OCI-LY7 (cell line): ENCODE measurements at regions not wholly inside any gene's neighbourhood (a gene's known extent, or its start where the extent isn't known, plus 50 kb on each side); places are given as distances from the start of the nearest gene placed in this dataset.

ENCODE experiments used
- BruUV-seq: library from RNA; stranded (reverse); fragments of 400-500 nt; replicated peaks from 2 replicates; lab custom pipeline; 2021; lab: Mats Ljungman, UMichigan
- CTCF ChIA-PET: fragments of 300-600 bp; sonication (Branson Sonifier 250); formaldehyde crosslinking; loops from one replicate; lab custom pipeline; 2022; ENCODE audit warnings: antibody characterized with exemption; ENCODE audit not compliant: unreplicated experiment; lab: Charles Lee
- POLR2A ChIA-PET: fragments of 300-600 bp; sonication (Branson Sonifier 250); formaldehyde crosslinking; loops from one replicate; lab custom pipeline; 2022; ENCODE audit warnings: antibody characterized with exemption; lab: Charles Lee
- DNase-seq: peaks from one replicate; pipeline ENCODE4 v3.0.0-alpha.2; 2015; ENCODE audit warnings: low spot score
- H2AFZ ChIP-seq: fragments of 200-600 bp; sonication (generic), shearing (Covaris generic); 2 replicates; pipeline ENCODE4 v1.6.1; 2014; ENCODE audit warnings: mild to moderate bottlenecking, antibody characterized with exemption, low read length, moderate library complexity
- H3K27ac ChIP-seq: fragments of 200-600 bp; sonication (generic); 2 replicates; pipeline ENCODE4 v1.5.1; 2014; ENCODE audit warnings: mixed run types, low read depth, mild to moderate bottlenecking, moderate library complexity, low read length, inconsistent platforms; ENCODE audit not compliant: poor library complexity, severe bottlenecking
- H3K36me3 ChIP-seq: fragments of 200-600 bp; sonication (generic); 2 replicates; pipeline ENCODE4 v1.6.1; 2014; ENCODE audit warnings: mild to moderate bottlenecking, antibody characterized with exemption, low read length, moderate library complexity, mixed read lengths; ENCODE audit not compliant: insufficient read depth
- H3K4me1 ChIP-seq: fragments of 200-600 bp; sonication (generic); 2 replicates; pipeline ENCODE4 v1.5.1; 2014; ENCODE audit warnings: mild to moderate bottlenecking, low read length; ENCODE audit not compliant: insufficient read depth, poor library complexity, severe bottlenecking
- H3K4me2 ChIP-seq: fragments of 200-600 bp; sonication (generic); 2 replicates; pipeline ENCODE4 v1.6.1; 2014; ENCODE audit warnings: mild to moderate bottlenecking, low read length
- H3K4me3 ChIP-seq: fragments of 200-600 bp; sonication (generic); 2 replicates; pipeline ENCODE4 v1.5.1; 2014; ENCODE audit warnings: mild to moderate bottlenecking, low read depth, low read length; ENCODE audit not compliant: poor library complexity, severe bottlenecking
- H3K79me2 ChIP-seq: fragments of 200-600 bp; sonication (generic); 2 replicates; pipeline ENCODE4 v1.6.1; 2016; ENCODE audit warnings: low read depth, mild to moderate bottlenecking, low read length, moderate library complexity, mixed read lengths; ENCODE audit not compliant: insufficient read depth
- H3K9me2 ChIP-seq: fragments of 200-600 bp; sonication (generic); 2 replicates; pipeline ENCODE4 v1.6.1; 2016; ENCODE audit warnings: mild to moderate bottlenecking, low read length, mixed read lengths; ENCODE audit not compliant: insufficient read depth
- H3K9me3 ChIP-seq: fragments of 200-600 bp; sonication (generic); 2 replicates; pipeline ENCODE4 v1.6.1; 2014; ENCODE audit warnings: mild to moderate bottlenecking, mixed run types, low read length, mixed read lengths
- H4K20me1 ChIP-seq: fragments of 200-600 bp; sonication (generic); 2 replicates; pipeline ENCODE4 v1.6.1; 2014; ENCODE audit warnings: mild to moderate bottlenecking, antibody characterized with exemption, low read length, moderate library complexity, mixed read lengths; ENCODE audit not compliant: insufficient read depth
- CTCF ChIP-seq: fragments of 200-600 bp; sonication (generic); conservative IDR thresholded peaks from 2 replicates; pipeline ENCODE4 v1.5.1; 2014; ENCODE audit warnings: mild to moderate bottlenecking, antibody characterized with exemption, low read length, moderate library complexity, mixed read lengths
- EZH2phosphoT487 ChIP-seq: fragments of 200-600 bp; sonication (generic); IDR thresholded peaks from 2 replicates; pipeline ENCODE4 v1.6.1; 2018; ENCODE audit warnings: low read depth, borderline replicate concordance, mild to moderate bottlenecking, mixed run types, antibody characterized with exemption, low read length, moderate library complexity, mixed read lengths
- intact Hi-C: fragments of 100-400 bp; cut with micrococcal nuclease; formaldehyde crosslinking; loops from one replicate; pipeline ENCODE4 v1.10.0; 2022; ENCODE audit not compliant: unreplicated experiment

GRCh38 chr4:125639182-125639621, 324.4 kb downstream of the FAT4 start:
- Histone ChIP-seq H3K27ac (no peak overlapping the region), H3K4me1 (no peaks in the 10 kb centered on the region), H3K36me3 (no peaks in the 10 kb centered on the region), H3K79me2 (no peaks in the 10 kb centered on the region), H3K4me3 (no peak overlapping the region), H3K4me2 (no peak overlapping the region), H3K9me3 (no peaks in the 10 kb centered on the region), H4K20me1 (no peaks in the 10 kb centered on the region), H3K9me2 (no peaks in the 10 kb centered on the region), H2AFZ (no peak overlapping the region)
- BruUV-seq, result no TSS peak
- DNase-seq, result no peak
- ChIA-PET POLR2A (no interaction called here), CTCF (no interaction called here)
- intact Hi-C loops, result no loop called here
- no peak for TF ChIP-seq CTCF
- TF ChIP-seq EZH2phosphoT487, result no peak

- Histone ChIP-seq H3K4me3 (no peak overlapping the region), H3K36me3 (no peaks in the 10 kb centered on the region), H3K4me2 (no peak overlapping the region), H3K79me2 (no peaks in the 10 kb centered on the region), H3K9me3 (no peaks in the 10 kb centered on the region), H3K27ac (no peak overlapping the region), H2AFZ (no peak overlapping the region), H4K20me1 (no peaks in the 10 kb centered on the region), H3K9me2 (no peaks in the 10 kb centered on the region), H3K4me1 (no peaks in the 10 kb centered on the region)
- no peak for TF ChIP-seq EZH2phosphoT487
- no peak for TF ChIP-seq CTCF
- intact Hi-C loops, result no loop called here
- CTCF ChIA-PET, result no interaction called here
- no TSS peak for BruUV-seq
- POLR2A ChIA-PET, result no interaction called here
- no peak for DNase-seq
These were observed 326.9 kb downstream of the FAT4 start for GRCh38 chr4:125641611-125642010.

- no peaks in the 10 kb centered on the region for H4K20me1 ChIP-seq
- no TSS peak for BruUV-seq
- H3K4me1 ChIP-seq, result no peaks in the 10 kb centered on the region
- no peak overlapping the region for H2AFZ ChIP-seq
- H3K27ac ChIP-seq, result no peak overlapping the region
- ChIA-PET POLR2A (no interaction called here), CTCF (no interaction called here)
- TF ChIP-seq EZH2phosphoT487 (no peak), CTCF (no peak)
- no peak overlapping the region for H3K4me3 ChIP-seq
- H3K36me3 ChIP-seq, result no peaks in the 10 kb centered on the region
- H3K79me2 ChIP-seq, result no peaks in the 10 kb centered on the region
- intact Hi-C loops, result no loop called here
- DNase-seq, result no peak
- H3K9me2 ChIP-seq, result no peaks in the 10 kb centered on the region
- no peak overlapping the region for H3K4me2 ChIP-seq
- no peaks in the 10 kb centered on the region for H3K9me3 ChIP-seq
These were observed 327.9 kb downstream of the FAT4 start for GRCh38 chr4:125642645-125643044.
